Immature natural killer cell (primary cell): ENCODE measurements at regions not wholly inside any gene's neighbourhood (a gene's known extent, or its start where the extent isn't known, plus 50 kb on each side); places are given as distances from the start of the nearest gene placed in this dataset.

Experiments
- DNase-seq, 3 donors: peaks; one replicate each; pipeline ENCODE4 v3.0.0; 2022; ENCODE audit warnings: mixed read lengths in 1 of 3
- H3K27ac Mint-ChIP-seq, 6 donors: one replicate each; pipeline ENCODE4 v1.8.0; 2020; ENCODE audit warnings: mixed read lengths in 6 of 6, mild to moderate bottlenecking in 5 of 6, inconsistent platforms in 4 of 6, moderate library complexity in 3 of 6
- H3K27me3 Mint-ChIP-seq, 3 donors: one replicate each; pipeline ENCODE4 v1.8.0; 2020 to 2021; ENCODE audit warnings: low read depth in 3 of 3, mild to moderate bottlenecking in 3 of 3, mixed read lengths in 3 of 3, moderate library complexity in 3 of 3, inconsistent platforms in 1 of 3
- H3K36me3 Mint-ChIP-seq, 3 donors: one replicate each; pipeline ENCODE4 v1.8.0; 2020; ENCODE audit warnings: mixed read lengths in 3 of 3, inconsistent platforms in 2 of 3, mild to moderate bottlenecking in 2 of 3
- H3K4me1 Mint-ChIP-seq, 2 donors: one replicate each; pipeline ENCODE4 v1.8.0; 2020; ENCODE audit warnings: inconsistent platforms in 2 of 2, mild to moderate bottlenecking in 2 of 2, mixed read lengths in 2 of 2, moderate library complexity in 1 of 2
- H3K4me3 Mint-ChIP-seq, 5 donors: one replicate each; pipeline ENCODE4 v1.8.0; 2020; ENCODE audit warnings: mild to moderate bottlenecking in 5 of 5, mixed read lengths in 5 of 5, inconsistent platforms in 3 of 5, moderate library complexity in 3 of 5
- H3K9me3 Mint-ChIP-seq, 6 donors: one replicate each; pipeline ENCODE4 v1.8.0; 2020; ENCODE audit warnings: mild to moderate bottlenecking in 6 of 6, mixed read lengths in 6 of 6, inconsistent platforms in 4 of 6, moderate library complexity in 3 of 6

GRCh38 chr4:27178061-27178460, 317.4 kb downstream of the STIM2 start:
- Mint-ChIP-seq H3K9me3 (peaks cover 0 to 4% (median 0%) of the 10 kb centered on the region in 6 donors), H3K4me3 (no peak overlapping the region), H3K27ac (no peak overlapping the region), H3K4me1 (no peaks in the 10 kb centered on the region), H3K36me3 (no peaks in the 10 kb centered on the region), H3K27me3 (peaks cover 0 to 2% (median 0%) of the 10 kb centered on the region in 3 donors)
- no peak for DNase-seq

DNA sequence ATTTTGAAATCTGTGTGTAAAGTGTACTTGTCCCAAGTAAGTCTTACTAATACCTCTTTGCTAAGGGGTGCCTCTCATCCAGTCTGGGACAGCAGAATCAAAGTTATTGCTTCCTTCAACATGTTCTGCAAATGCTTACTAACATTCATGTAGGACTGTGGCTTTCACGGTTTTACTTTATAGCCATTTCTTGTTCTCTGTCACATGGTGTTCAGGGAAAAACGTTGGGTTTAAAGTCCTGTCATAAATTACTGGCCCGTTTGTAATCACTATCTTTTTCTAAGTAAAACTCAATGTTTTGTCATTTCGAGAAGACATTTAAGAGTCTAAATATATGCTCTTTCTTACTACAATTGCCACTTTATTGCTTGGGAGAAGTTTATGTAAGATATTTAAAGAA, 321.1 kb downstream of the STIM2 start:
- no peak overlapping the region for H3K27ac Mint-ChIP-seq
- no peaks in the 10 kb centered on the region for H3K36me3 Mint-ChIP-seq
- H3K4me1 Mint-ChIP-seq = no peaks in the 10 kb centered on the region
- no peaks in the 10 kb centered on the region for H3K9me3 Mint-ChIP-seq
- no peak for DNase-seq
- H3K27me3 Mint-ChIP-seq = peaks cover 0 to 2% (median 0%) of the 10 kb centered on the region in 3 donors
- no peak overlapping the region for H3K4me3 Mint-ChIP-seq

DNA sequence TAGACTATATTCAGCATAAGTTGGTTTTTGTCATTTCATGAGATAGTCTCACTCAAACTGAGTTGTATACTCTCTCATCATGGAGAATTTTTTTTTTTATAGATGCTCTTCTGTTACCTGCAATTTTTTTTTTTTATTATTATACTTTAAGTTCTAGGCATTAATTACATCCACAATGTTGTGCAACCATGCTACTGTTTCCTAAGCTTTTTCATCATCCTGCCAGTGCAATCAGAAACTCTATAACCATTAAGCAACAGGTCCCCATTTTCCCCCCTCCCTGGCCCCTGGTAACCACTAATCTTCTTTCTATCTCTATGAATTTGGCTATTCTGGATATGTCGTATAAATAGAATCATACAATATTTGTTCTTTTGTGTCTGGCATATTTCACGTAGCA, 321.6 kb downstream of the STIM2 start:
- no peak overlapping the region for H3K27ac Mint-ChIP-seq
- no peak for DNase-seq
- H3K4me1 Mint-ChIP-seq = no peaks in the 10 kb centered on the region
- H3K4me3 Mint-ChIP-seq = no peak overlapping the region
- peaks cover 0 to 2% (median 0%) of the 10 kb centered on the region in 3 donors for H3K27me3 Mint-ChIP-seq
- H3K9me3 Mint-ChIP-seq = no peaks in the 10 kb centered on the region
- H3K36me3 Mint-ChIP-seq = no peaks in the 10 kb centered on the region

DNA sequence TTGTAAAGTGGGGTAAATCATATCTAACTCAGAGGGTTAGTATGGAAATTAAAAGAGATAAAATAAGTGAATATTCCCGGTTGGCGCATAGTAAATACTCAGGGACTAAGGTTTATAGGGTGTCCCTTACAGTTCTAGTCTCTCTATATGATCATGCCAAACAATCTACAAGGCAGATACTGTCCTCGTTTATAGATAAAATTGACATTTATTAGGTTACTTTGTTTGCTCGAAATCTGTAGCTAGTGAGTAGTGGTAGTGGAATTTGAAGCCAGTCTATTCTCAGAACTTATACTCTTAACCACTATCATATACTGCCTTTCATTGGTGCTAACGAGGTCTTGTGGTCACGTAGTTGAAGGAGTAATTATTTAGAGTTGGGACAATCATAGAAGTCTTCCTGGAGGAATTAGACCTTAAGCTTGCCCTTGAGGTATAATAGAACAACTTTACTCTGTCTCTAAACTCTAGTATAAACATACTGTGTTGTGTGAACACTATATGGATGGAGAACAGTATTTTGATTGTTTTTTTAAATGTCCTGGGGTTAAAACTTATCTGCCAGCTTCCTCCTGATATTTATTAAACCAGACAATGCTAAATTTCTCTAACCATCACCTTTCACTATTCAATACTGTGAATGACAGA, 324.0 kb downstream of the STIM2 start:
- Mint-ChIP-seq H3K4me3 (no peak overlapping the region), H3K4me1 (no peaks in the 10 kb centered on the region), H3K27me3 (peaks cover 0 to 3% (median 0%) of the 10 kb centered on the region in 3 donors), H3K36me3 (no peaks in the 10 kb centered on the region), H3K9me3 (no peaks in the 10 kb centered on the region), H3K27ac (no peak overlapping the region)
- DNase-seq = no peak

- Mint-ChIP-seq H3K9me3 (peaks cover 0 to 3% (median 0%) of the 10 kb centered on the region in 6 donors), H3K4me1 (no peaks in the 10 kb centered on the region), H3K36me3 (no peaks in the 10 kb centered on the region), H3K27me3 (peaks cover 0 to 5% (median 3%) of the 10 kb centered on the region in 3 donors), H3K4me3 (no peak overlapping the region), H3K27ac (no peak overlapping the region)
- no peak for DNase-seq
These were observed 326.1 kb downstream of the STIM2 start for GRCh38 chr4:27186710-27187109.

- no peak overlapping the region for H3K4me3 Mint-ChIP-seq
- peaks cover 0 to 5% (median 0%) of the 10 kb centered on the region in 6 donors for H3K9me3 Mint-ChIP-seq
- H3K27me3 Mint-ChIP-seq = peaks cover 0 to 7% (median 3%) of the 10 kb centered on the region in 3 donors
- no peak for DNase-seq
- no peaks in the 10 kb centered on the region for H3K4me1 Mint-ChIP-seq
- H3K36me3 Mint-ChIP-seq = no peaks in the 10 kb centered on the region
- H3K27ac Mint-ChIP-seq = no peak overlapping the region
These were observed 327.1 kb downstream of the STIM2 start for GRCh38 chr4:27187786-27188185.

DNA sequence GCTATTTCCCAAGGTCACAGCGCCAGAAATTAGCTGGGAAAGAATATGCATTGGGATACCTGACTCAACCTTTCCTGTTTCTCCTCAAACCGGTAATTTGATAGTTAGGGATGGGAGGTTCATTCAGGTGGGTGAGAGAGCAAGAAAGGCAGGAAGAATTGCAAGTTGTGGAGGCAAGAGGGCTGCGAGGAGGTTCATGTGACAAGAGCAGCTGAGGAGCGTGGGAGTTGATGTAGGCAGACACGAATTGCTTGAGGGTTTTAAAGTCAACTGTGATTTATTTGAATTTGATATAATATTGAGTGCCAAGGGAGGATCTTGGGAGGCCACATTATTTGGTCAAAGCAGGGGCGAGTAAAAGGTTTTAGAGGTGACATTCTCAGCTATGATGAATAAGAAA, 329.0 kb downstream of the STIM2 start:
- Mint-ChIP-seq H3K4me1 (no peaks in the 10 kb centered on the region), H3K36me3 (no peaks in the 10 kb centered on the region), H3K27me3 (peaks cover 0 to 7% (median 2%) of the 10 kb centered on the region in 3 donors), H3K9me3 (peaks cover 0 to 6% (median under 1%) of the 10 kb centered on the region in 6 donors), H3K4me3 (no peak overlapping the region), H3K27ac (no peak overlapping the region)
- no peak for DNase-seq

DNA sequence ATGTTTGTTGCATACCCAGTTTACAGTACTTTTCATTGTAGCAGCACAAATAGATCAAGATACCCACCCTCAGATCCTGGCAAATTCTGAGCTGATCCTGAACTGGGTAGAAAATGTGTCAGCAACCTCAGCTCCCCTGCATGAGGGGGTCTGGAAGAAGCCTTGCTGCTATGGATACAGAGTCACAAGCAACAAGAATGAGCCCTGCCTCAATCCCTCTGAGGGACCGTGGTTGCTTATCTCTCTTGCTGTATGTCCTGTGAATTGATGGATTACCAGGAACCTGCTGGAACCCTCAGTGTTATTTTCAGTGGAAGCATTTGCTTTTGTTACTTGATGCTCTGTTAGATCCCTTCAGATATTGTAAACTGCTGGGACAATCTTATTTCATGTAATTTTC, 331.0 kb downstream of the STIM2 start:
- Mint-ChIP-seq H3K36me3 (no peaks in the 10 kb centered on the region), H3K4me1 (no peaks in the 10 kb centered on the region), H3K27me3 (peaks cover 0 to 7% (median 2%) of the 10 kb centered on the region in 3 donors), H3K27ac (no peak overlapping the region), H3K9me3 (peaks cover 0 to 7% (median under 1%) of the 10 kb centered on the region in 6 donors), H3K4me3 (no peak overlapping the region)
- DNase-seq = no peak

GRCh38 chr4:27194599-27195176, 334.0 kb downstream of the STIM2 start:
- H3K36me3 Mint-ChIP-seq = no peaks in the 10 kb centered on the region
- DNase-seq = no peak

GRCh38 chr4:27198246-27198645, 337.6 kb downstream of the STIM2 start:
- Mint-ChIP-seq H3K4me3 (no peak overlapping the region), H3K4me1 (no peaks in the 10 kb centered on the region), H3K27ac (no peak overlapping the region), H3K9me3 (peaks cover 0 to 4% (median 2%) of the 10 kb centered on the region in 6 donors), H3K27me3 (no peaks in the 10 kb centered on the region), H3K36me3 (no peaks in the 10 kb centered on the region)
- DNase-seq = no peak

More at GRCh38 chr4:27194599-27195176, 334.0 kb downstream of the STIM2 start:
- Mint-ChIP-seq H3K9me3 (peaks cover 0 to 7% (median 2%) of the 10 kb centered on the region in 6 donors), H3K27ac (no peak overlapping the region), H3K27me3 (peaks cover 0 to 7% (median 0%) of the 10 kb centered on the region in 3 donors), H3K4me1 (no peaks in the 10 kb centered on the region), H3K4me3 (no peak overlapping the region)

- no peaks in the 10 kb centered on the region for H3K4me1 Mint-ChIP-seq
- H3K36me3 Mint-ChIP-seq = no peaks in the 10 kb centered on the region
- H3K27ac Mint-ChIP-seq = no peak overlapping the region
- no peak for DNase-seq
- peaks cover 0 to 4% (median 2%) of the 10 kb centered on the region in 6 donors for H3K9me3 Mint-ChIP-seq
- H3K4me3 Mint-ChIP-seq = no peak overlapping the region
- no peaks in the 10 kb centered on the region for H3K27me3 Mint-ChIP-seq
These were observed 338.3 kb downstream of the STIM2 start for GRCh38 chr4:27198971-27199370.

DNA sequence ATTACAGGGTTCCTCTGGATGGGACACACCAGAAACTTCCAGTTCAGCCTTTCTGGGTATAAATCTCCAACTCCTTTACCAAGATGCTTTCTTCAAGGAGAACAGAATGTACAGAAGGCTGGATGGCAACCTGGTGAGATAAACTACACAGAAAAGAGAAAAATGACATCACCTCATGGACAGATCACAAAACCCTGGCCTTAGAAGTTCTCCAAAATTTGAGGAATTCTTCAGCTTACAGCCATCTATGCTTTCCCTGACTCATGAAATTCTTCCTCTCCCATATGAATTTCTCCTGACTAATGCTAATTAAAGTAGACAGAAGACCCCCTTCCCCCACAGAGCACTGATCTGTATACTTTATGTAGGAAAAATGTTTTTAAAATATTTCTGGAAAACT, 345.4 kb downstream of the STIM2 start:
- Mint-ChIP-seq H3K4me3 (no peak overlapping the region), H3K27ac (no peak overlapping the region), H3K4me1 (no peaks in the 10 kb centered on the region)

DNA sequence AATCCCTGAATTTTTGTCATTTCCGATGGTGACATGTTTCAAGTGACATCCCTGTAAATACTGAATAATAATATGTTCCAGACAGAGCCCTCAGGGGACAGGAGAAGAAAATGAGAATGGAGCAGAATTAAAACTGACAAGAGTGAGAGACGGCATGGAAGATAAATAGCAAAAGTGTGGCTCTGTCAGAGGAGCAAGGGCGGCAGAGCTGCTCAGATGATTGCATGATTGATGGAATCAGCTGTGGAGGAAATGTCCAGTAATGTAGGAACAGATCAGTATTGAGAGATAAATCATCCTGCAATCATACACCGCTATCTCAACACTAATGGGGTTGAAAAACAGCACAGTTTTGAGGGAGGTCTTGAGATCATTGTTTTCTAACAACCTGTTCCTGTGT, 350.3 kb downstream of the STIM2 start:
- H3K27ac Mint-ChIP-seq = no peak overlapping the region
- H3K27me3 Mint-ChIP-seq = no peaks in the 10 kb centered on the region
- H3K4me3 Mint-ChIP-seq = no peak overlapping the region
- DNase-seq = no peak
- H3K9me3 Mint-ChIP-seq = peaks cover 0 to 3% (median under 1%) of the 10 kb centered on the region in 6 donors
- H3K4me1 Mint-ChIP-seq = no peaks in the 10 kb centered on the region
- H3K36me3 Mint-ChIP-seq = no peaks in the 10 kb centered on the region

More for the DNA sequence above, 345.4 kb downstream of the STIM2 start:
- no peak for DNase-seq
- no peaks in the 10 kb centered on the region for H3K27me3 Mint-ChIP-seq
- H3K36me3 Mint-ChIP-seq = no peaks in the 10 kb centered on the region
- peaks cover 0 to 3% (median 0%) of the 10 kb centered on the region in 6 donors for H3K9me3 Mint-ChIP-seq

GRCh38 chr4:27214010-27214409, 353.4 kb downstream of the STIM2 start:
- Mint-ChIP-seq H3K4me1 (no peaks in the 10 kb centered on the region), H3K9me3 (peaks cover 0 to 9% (median under 1%) of the 10 kb centered on the region in 6 donors), H3K4me3 (no peak overlapping the region), H3K36me3 (no peaks in the 10 kb centered on the region), H3K27me3 (peaks cover 0 to 4% (median 0%) of the 10 kb centered on the region in 3 donors), H3K27ac (no peak overlapping the region)
- DNase-seq = no peak
